ENCODE measurements at regions not wholly inside any gene's neighbourhood (a gene's known extent, or its start where the extent isn't known, plus 50 kb on each side); places are given as distances from the start of the nearest gene placed in this dataset.

DNA sequence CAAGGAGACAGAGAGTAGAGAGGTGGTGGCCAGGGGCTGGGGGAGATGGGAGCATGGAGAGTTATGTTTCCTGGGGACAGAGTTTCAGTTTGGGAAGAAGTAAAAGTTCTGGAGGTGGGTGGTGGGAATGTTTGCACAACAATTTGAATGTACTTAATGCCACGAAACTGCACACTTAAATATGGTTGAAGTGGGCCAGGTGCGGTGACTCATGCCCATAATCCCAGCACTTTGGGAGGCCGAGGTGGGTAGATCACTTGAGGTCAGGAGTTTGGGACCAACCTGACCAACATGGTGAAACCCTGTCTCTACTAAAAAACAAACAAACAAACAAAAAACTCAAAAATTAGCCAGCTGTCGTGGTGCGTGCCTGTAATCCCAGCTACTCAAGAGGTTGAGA lies 137.2 kb downstream of the PFKFB3 start:
- DNase-seq (ENCODE audit: low spot score in 2 of 2) (no peak), FAIRE-seq (no peak)

DNA sequence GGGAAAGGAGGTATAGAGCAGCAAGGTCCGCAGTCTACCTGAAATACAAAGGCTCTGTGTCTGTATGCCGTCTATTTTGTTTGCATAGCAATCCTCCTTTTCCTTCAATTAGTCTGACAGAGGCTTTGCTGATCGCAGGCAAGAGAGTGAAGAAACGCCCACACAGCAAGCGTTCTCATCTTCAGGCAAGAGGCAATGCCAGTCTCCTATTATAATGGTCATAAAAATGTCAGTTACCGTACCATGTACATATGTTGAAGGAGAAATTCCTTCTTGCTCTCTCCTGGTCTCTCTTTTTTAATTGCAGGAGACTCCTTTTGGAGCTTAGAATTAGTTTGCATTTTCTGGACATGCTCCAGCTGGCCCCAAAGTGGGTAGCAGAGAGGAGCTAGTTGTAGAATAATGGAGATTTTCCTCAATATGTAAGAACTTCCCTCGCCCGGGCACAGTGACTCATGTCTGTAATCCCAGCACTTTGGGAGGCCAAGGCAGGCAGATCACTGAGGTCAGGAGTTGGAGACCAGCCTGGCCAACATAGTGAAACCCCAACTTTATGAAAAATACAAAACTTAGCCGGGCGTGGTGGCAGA lies 139.5 kb downstream of the PFKFB3 start:
- no peak for FAIRE-seq
- DNase-seq (ENCODE audit: low spot score in 2 of 2): no peak

DNA sequence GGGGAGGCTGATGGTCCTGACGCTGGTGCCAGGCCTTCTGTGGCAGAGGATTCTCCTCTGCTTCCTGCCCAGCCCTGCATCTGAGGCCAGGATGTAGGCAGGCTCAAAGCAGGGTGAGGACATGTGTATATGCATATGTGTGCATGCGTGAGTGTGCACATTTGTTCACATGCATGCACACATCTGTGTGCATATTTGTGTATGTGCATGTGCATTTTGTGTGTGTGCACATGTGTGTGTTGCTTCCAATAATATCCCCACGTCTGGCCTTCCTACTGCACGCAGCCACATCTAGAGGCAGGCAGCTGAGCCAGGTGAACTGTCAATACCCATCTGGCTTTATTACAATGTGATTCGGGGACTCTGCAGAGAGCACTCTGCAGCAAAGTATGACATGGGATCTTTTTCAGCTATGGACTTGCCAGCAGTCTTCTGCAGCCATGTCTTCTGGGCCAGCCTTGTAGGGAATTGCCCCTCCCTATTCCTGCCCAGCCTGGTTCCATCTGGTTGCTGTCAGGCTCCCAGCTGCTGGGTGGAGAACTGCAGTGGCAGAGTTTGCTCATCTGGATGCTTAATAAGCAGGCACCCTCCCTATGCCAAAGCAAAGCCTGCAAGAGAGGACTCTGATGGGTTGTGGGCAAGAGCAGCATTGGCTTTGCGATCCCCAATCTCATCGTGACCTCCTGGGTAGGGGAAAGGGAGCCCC lies 140.7 kb downstream of the PFKFB3 start:
- FAIRE-seq (no peak), DNase-seq (ENCODE audit: low spot score in 2 of 2) (no peak)

DNA sequence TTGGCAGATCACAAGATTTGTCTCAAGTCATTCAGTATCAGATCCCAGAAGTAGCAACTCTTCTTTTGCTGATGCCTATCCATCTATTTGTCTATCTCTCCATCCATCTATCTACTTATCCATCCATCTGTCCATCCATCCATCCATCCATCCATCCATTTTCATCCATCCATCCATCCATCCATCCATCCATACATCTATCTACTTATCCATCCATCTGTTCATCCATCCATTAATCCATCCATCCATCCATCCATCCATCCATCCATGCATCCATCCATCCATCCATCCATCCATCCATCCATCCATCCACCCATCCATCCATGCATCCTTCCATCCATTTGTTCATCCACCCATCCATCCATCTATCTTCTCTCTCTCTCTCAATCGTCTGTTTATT lies 142.7 kb downstream of the PFKFB3 start:
- DNase-seq (ENCODE audit: low spot score in 2 of 2) (no peak), FAIRE-seq (no peak)

DNA sequence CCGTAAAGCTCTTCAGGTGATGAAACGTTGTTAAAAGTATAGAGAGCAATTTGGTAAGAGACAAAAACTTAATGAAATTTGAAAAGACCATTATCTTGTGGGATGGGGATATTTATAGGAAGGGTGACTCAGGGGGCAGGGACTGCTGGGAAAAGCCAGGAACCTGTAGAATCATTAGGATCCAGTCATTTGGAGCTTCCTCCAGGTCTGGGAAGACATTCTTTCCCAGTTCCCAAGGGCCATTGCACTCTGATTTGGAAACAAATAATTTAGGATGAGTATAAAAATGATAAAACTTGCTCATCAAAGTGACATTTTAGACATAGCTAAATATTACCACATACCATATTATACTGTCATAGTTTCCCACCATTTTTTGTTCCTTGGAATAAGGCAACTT lies 143.9 kb downstream of the PFKFB3 start:
- DNase-seq (ENCODE audit: low spot score in 2 of 2) (no peak), FAIRE-seq (no peak)

DNA sequence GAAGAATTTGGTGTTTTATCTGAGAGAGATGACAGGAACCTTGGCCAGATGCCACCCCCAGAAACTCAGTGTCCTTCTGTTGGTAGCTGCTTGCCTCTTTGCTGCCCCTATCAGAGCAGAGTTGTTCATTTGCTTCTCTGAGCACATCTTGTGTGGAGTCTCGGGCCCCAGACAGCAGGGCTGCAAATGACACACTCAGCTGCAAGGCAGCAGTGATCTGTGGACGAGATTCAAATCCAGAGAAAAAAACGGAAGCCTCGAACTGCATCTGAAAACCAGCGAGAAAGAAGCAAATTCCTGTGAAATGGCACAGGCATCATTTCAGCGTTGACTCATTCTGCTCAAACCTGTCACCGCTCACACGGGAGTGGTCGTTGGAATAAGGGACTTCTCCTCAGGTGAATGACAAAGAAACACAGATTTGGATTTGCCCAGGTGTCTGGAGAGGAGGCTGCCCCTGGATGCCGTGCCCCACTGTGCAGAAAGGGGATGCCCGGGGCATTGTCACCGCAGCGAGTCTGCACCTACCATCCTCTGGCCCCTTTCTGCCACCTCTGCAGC lies 144.7 kb downstream of the PFKFB3 start:
- DNase-seq (ENCODE audit: low spot score in 2 of 2) (no peak), FAIRE-seq (no peak)

DNA sequence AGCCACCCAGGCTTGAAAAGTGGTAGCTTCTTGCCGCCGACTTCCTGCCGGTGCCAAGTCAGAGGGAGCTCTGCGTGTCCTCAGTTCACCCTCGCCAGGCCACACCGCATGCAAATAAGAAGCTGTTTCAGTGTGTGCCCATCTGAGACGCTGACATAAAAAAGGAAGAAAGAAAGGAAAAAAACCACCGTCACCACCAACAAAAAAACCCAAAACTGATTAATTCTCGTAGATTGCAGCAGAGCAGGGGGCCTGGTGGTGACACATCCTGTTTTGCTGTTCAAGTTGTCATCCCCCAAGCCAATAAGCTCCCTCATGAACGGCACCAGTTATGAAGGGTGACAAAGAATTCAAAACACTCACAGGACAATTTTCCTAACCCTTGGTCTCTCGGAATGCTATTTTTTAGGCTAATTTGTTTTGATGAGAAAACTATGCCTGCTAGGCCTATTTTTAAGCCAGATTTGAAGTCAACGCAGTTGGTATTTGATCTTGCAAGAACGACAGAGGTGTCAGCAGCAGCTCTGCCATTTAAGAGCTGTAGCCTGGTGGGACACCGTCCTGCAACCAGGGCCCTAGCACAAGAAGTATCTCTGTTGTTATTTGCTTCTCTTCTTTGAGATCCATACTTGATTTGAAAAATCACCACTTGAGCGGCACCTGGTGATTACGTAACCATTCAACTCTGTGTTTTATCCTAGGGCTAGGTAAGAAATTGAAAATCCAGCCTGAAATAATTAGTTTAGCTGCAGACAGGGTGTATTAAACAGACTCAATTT lies 145.6 kb downstream of the PFKFB3 start:
- DNase-seq (ENCODE audit: low spot score in 2 of 2): peak in 1 of 2 donors; percentile 60

DNA sequence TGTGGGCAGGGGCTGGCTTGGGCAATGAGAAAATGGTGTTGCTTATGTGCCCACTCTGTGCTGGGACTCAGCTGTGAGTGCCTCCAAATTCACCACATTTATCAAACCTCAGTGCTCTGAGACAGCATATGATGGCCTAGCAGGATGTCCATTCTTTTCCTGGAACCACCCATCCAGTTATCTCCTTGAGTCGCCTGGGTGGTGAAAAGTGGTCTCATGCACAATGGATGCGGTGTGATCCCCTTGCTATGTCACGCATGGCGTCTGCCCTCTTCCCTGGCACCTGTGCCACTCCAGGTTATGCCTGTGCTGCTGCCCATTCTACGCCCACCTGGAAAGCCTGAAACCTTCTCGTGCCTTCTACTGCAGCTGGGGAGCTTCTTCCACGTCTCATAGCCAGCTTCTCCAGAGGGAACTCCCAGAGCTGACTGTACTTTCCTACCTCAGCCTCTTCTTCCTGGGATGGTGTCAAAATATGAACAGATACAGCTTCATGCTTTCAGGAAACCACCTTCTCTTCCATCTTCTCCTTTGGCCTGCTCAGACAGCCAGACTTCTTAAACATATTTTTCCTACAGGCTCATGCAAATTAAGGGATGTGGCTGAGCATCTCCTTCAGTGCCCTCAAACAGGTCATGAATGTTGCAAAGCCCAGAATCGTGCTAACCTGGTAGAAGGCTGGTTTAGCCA lies 147.3 kb downstream of the PFKFB3 start:
- no peak for FAIRE-seq

More for the DNA sequence above, 145.6 kb downstream of the PFKFB3 start:
- FAIRE-seq: no peak

DNA sequence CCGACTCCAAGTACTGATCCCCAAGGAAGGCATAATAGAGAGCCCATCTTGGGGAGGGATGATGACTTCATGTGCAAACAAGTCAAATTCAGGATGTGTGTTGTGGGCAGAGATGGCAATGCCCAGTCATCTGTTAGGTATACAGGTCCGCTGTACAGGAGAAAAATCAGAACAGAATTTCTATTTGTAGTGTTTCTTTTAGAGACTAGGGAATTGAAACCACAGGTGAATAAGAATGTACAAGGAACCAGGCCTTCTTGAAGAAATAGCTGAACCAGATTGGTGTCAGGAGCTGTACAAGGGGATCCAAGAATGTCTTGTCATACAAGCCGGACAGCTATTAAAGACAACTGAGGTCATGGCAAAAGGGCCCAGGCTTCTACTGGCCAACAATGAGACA lies 147.9 kb downstream of the PFKFB3 start:
- no peak for FAIRE-seq
- DNase-seq (ENCODE audit: low spot score in 2 of 2): no peak

More for the DNA sequence above, 147.3 kb downstream of the PFKFB3 start:
- no peak for DNase-seq (ENCODE audit: low spot score in 2 of 2)

DNA sequence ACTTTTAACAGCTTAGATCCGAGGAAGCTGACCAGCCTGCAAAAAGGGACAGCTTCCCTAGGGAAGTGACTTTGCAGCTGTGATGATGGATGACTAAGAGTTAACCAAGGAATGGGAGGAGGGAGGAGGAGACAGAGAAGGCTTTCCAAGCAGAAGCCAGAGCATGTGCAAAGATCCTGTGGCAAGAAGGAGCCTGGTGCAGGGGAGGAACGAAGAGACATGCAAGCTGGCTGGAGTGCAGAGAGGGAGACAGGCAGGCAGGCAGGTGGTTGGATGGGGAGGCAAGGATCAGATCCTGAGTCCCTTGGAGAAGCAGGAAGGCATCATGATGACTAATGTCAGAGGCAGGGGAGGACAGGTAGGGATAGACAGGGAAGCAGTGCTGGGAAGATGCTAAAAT lies 148.8 kb downstream of the PFKFB3 start:
- FAIRE-seq: no peak
- no peak for DNase-seq (ENCODE audit: low spot score in 2 of 2)

DNA sequence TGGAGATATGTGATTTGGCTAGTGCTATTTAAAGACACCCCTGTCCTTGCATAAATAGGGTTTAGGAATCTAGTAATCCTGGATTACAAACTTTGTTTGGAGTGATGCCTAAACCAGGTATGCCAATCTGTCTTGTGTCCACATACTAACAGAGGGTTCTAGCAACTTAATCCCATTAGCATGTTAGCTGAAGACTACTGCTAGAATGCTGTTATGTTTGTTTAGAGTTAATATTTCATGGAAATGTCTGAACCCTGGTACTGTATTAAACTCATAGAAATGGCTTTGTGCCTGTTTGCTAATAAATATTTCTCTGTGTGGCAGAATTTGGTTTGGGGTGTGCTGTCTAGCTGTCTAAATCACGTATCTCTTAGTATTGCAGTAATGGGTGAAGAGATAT lies 150.8 kb downstream of the PFKFB3 start:
- FAIRE-seq (no peak), DNase-seq (ENCODE audit: low spot score in 2 of 2) (no peak)

DNA sequence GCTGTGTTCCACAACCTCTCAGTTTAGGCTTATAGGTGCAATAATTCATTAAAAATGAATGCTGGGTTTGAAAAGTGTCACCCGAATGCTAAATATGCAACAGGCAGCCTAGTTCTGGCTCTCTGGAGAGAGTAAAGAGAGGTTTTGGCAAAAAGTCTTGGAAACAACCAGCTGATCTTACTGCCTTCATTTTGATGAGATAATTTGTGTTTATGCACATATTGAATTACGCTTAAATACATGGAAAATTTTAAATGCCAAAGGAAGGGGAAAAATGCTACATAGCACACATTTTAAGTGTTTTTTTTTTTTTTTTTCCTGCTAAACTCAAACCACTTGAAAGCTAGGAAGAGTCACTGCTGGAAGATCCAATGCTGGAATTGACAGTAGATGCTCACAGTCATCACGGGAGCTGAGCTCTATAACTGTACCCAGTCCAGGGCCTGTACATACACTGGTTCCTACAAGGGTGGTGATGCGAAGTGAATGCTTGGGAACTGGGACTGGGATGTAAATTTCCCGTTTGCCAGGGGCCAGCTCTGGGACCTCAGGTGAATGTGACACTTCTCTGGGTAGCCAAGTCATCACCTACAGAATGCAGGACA lies 151.5 kb downstream of the PFKFB3 start:
- no peak for FAIRE-seq
- no peak for DNase-seq (ENCODE audit: low spot score in 2 of 2)

DNA sequence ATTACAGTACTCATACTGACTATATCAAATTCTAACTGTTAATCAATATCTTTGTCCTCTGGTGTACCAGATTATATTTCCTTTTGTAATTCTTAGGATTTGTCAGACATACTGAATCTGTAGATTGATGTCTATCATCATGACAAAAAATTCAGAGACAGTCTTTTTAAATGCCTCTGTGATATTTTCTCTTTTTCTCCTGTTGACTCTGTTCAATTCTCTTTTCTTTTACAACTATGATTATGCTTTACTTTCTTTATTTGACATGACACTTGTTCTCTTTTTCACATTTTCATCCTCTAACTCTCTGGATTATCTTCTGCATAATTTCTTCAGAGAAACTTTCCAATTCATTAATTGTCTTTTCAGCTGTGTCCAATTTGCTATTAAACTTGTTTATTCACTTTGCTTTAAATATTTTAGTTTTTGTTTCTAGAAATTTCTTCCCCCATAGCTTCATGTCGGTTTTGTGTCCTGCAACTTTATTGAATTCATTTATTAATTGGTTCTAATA lies 153.6 kb downstream of the PFKFB3 start:
- no peak for FAIRE-seq
- no peak for DNase-seq (ENCODE audit: low spot score in 2 of 2)

DNA sequence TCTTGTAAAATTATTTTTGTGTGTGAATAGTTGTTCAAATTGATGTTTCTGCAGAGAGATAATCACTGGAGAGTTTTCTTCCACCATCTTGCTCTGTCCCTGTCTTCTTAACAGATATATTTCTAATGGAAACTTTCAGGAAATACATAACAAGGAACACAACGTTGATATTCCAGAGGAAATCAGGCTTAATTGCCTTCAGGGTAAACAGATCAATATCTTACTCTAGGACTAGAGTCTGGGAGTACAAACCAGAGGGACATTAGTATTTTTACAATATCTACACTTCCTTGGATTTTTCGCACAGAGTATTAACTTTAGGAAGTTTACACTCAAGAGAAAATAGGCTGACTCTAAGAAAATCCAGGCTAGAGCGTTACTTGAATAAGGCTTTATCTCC lies 159.1 kb downstream of the PFKFB3 start:
- FAIRE-seq (no peak), DNase-seq (ENCODE audit: low spot score in 2 of 2) (no peak)

DNA sequence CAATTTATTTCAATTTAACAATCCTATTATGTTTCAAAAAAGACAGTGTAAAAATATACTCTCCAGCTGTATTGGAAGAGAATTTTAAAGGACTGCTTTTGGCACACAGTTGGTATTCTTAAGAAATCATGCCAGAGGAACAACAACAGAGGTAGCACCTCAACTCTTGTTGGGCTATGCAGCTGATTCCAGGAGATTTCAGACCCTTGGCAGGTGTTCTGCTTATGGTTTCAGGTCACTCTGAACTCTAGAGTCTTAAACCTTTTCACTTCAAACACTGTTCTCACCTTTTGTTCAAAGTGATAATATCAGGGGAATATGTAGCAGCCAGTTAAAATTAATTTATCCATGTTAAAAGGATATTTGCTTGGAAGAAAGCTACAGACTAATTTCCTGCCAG lies 160.1 kb downstream of the PFKFB3 start:
- no peak for DNase-seq (ENCODE audit: low spot score in 2 of 2)
- FAIRE-seq: no peak

DNA sequence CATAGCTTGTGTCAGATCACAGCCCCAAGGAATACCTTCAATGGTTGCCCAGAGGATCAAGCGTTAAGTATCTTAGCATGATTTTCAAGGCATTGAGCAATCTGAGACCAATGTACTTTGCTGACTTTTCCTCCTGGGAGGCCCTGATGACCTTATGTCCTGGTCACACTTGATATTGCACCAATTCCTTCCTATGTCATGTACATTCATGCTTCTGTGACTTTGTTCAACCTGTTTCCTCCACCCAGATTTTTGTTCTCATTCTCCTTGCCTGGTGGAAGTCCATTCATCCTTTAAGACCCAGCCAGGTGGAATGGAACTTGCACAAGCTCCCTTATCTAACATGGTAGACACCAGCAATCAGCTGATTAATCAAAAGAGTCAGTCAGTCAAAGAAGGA lies 160.8 kb downstream of the PFKFB3 start:
- FAIRE-seq: no peak

DNA sequence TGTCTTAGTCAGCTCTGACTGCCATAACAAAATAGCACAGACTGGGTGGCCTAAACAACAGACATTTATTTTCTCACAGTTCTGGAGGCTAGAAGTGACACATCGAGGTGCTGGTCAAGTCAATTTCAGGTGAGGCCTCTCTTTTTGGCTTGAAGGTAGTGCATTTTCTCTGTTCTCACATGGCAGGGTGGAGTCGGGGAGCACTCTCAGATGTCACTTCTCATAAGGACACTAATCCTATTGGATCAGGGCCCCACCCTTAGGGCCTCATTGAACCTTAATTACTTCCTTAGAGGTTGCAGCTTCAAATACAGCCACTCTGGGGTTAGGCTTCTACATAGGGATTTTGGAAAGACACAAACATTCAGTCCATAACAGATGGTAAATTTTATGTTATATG lies 161.6 kb downstream of the PFKFB3 start:
- no peak for DNase-seq (ENCODE audit: low spot score in 2 of 2)
- FAIRE-seq: no peak

More for the DNA sequence above, 160.8 kb downstream of the PFKFB3 start:
- DNase-seq (ENCODE audit: low spot score in 2 of 2): no peak

DNA sequence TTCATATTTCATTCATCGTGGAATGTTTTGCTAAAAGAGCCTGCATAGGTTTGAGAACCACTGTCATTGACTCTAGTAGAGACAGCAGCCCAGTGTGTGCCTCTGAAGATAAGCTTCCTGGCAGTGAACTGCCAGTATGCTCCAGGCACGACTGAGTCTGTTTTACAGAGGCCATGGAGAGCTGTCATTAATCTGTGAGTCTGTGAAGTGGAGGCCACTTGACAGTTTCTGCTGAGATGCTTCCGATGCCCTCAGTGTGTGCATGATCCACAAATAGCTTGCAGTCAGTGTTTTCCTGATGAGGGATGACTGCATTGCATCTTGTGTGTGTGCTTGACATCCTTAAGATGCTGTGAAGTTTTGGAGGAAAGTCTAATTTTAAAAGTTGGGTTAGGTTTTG lies 162.2 kb downstream of the PFKFB3 start:
- DNase-seq (ENCODE audit: low spot score in 2 of 2): no peak
- no peak for FAIRE-seq

DNA sequence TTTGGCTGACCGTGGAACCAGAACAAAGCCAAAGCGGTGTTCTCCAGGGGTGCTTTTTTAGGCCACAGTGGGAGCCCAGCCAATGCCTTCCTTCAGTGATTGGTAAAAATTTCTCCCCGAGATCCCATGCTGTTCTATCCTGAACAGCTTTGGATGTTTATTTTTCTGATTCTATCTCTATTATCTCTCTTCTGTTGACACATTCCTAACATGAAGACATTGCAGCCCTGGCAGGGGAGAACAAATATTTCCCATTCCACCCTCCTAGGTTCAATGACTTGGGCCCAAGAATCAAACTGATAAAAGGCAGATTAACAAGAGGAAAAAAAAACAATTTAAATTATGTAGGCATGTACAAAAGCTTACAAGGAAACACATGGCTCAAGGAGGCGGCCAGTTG lies 162.7 kb downstream of the PFKFB3 start:
- FAIRE-seq (no peak), DNase-seq (ENCODE audit: low spot score in 2 of 2) (no peak)
